Colonic mucosa (tissue), 4 donors: ENCODE measurements at regions not wholly inside any gene's neighbourhood (a gene's known extent, or its start where the extent isn't known, plus 50 kb on each side); places are given as distances from the start of the nearest gene placed in this dataset.

Experiments
- DNase-seq: peaks from one replicate; pipeline ENCODE4 v3.0.0-alpha.2; 2020
- H3K27ac ChIP-seq: fragments of 200-600 bp; one replicate; pipeline ENCODE4 v1.8.0; 2021
- H3K27me3 ChIP-seq: fragments of 200-600 bp; one replicate; pipeline ENCODE4 v1.8.0; 2021
- H3K36me3 ChIP-seq: fragments of 200-600 bp; one replicate; pipeline ENCODE4 v1.8.0; 2021
- H3K4me1 ChIP-seq: fragments of 200-600 bp; one replicate; pipeline ENCODE4 v1.8.0; 2021; ENCODE audit warnings: mild to moderate bottlenecking
- H3K4me3 ChIP-seq: fragments of 200-600 bp; one replicate; pipeline ENCODE4 v1.8.0; 2021
- H3K9ac ChIP-seq, 2 donors: one replicate each; pipeline ENCODE4 v1.7.0; 2013; ENCODE audit warnings: control low read depth in 2 of 2, low read depth in 2 of 2, low read length in 2 of 2
- H3K9me3 ChIP-seq: fragments of 200-600 bp; one replicate; pipeline ENCODE4 v1.8.0; 2021
- intact Hi-C: fragments of 100-400 bp; cut with DNase I; formaldehyde crosslinking; loops from one replicate; pipeline ENCODE4 v1.14.1; 2022
- TF ChIP-seq, protein P1 (sequence below): fragments of 200-600 bp; IDR thresholded peaks from one replicate; pipeline ENCODE4 v1.8.0; 2022; ENCODE audit warnings: antibody characterized with exemption, mild to moderate bottlenecking
- donor health status: healthy.
- donor health status: DM: no; HTN: no; CAD: no.
- donor health status: DM: no; HTN: no; CAD: no.

DNA sequence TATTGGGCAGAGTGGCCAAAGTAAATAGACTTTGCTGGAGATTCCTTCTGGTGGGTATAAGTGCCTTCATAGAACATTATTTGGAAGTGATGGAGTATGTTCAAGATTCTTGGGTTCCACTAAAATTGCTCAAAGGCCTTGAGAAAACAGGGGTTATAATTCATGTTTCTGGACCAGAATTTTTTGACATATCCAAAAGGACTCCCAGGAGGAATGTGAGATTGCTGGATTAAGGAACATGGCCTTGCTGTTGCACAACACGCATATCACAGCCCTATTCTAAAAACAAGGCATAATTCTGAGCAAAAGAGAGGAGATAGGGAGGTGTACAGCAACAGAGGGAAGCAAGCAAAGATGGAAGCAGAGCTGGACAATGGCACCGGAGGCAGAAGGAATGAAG, 111.7 kb upstream of the TNP1 start:
- no peak overlapping the region for H3K9ac ChIP-seq
- no peak for DNase-seq
- TF ChIP-seq, protein P1, sequence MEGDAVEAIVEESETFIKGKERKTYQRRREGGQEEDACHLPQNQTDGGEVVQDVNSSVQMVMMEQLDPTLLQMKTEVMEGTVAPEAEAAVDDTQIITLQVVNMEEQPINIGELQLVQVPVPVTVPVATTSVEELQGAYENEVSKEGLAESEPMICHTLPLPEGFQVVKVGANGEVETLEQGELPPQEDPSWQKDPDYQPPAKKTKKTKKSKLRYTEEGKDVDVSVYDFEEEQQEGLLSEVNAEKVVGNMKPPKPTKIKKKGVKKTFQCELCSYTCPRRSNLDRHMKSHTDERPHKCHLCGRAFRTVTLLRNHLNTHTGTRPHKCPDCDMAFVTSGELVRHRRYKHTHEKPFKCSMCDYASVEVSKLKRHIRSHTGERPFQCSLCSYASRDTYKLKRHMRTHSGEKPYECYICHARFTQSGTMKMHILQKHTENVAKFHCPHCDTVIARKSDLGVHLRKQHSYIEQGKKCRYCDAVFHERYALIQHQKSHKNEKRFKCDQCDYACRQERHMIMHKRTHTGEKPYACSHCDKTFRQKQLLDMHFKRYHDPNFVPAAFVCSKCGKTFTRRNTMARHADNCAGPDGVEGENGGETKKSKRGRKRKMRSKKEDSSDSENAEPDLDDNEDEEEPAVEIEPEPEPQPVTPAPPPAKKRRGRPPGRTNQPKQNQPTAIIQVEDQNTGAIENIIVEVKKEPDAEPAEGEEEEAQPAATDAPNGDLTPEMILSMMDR: no peak
- no peaks in the 10 kb centered on the region for H3K4me1 ChIP-seq
- H3K27ac ChIP-seq: no peak overlapping the region
- H3K27me3 ChIP-seq: no peaks in the 10 kb centered on the region
- H3K36me3 ChIP-seq: no peaks in the 10 kb centered on the region
- intact Hi-C loops: no loop called here
- H3K4me3 ChIP-seq: no peak overlapping the region
- H3K9me3 ChIP-seq: no peaks in the 10 kb centered on the region

DNA sequence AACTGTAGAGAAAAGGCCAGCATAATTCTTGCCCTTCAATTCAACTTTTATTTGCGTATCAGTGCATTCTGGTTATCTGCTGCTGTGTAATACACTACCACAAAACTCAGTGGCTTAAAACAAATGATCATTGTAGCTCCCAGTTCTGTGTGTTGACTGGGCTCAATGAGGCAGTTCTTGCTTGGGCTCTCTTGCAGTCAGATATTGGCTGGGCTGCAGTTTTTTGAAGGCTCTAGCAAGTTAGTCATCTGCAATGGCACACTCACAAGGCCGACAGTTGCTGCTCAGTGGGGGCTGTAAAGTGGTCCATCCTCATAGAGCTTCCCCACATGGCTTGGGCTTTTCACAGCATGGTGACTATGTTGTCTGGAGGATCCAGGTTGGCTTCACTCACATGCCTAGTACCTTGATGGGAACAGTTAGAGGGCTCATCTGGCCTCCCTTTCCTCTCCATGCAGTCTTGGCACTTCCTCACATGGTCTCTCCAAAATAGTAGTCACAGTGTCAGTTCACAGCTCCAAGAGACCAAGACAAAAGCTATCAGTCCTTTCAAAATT, 110.6 kb upstream of the TNP1 start:
- intact Hi-C loops: no loop called here
- H3K4me1 ChIP-seq: no peaks in the 10 kb centered on the region
- TF ChIP-seq, protein P1: no peak
- H3K27ac ChIP-seq: no peak overlapping the region
- H3K36me3 ChIP-seq: no peaks in the 10 kb centered on the region
- no peaks in the 10 kb centered on the region for H3K9me3 ChIP-seq
- no peaks in the 10 kb centered on the region for H3K27me3 ChIP-seq
- no peak overlapping the region for H3K4me3 ChIP-seq
- H3K9ac ChIP-seq: no peak overlapping the region
- DNase-seq: no peak

DNA sequence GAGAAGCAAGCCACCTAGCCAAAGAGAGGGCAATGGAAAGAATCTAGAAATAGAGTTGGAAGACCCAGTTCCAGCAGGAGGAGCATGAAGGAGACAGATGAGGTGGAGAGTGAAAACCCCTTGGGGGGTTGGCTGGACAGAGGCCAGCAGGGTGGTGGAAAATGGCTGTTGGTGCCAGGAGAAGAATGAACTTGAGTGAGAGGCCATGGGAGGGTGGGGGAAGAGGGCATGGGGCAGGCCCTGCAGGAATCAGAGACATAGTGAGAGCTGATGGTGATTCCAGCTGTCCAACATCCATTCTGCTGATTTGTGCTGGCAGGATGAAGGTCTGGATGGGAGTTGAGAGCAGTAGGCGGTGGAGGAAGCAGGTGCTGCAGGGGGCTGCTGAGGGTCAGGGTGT, 108.0 kb upstream of the TNP1 start:
- H3K27ac ChIP-seq: no peak overlapping the region
- H3K4me3 ChIP-seq: no peak overlapping the region
- TF ChIP-seq, protein P1: no peak
- no peaks in the 10 kb centered on the region for H3K9me3 ChIP-seq
- H3K9ac ChIP-seq: no peak overlapping the region
- H3K4me1 ChIP-seq: no peaks in the 10 kb centered on the region
- H3K36me3 ChIP-seq: no peaks in the 10 kb centered on the region
- no peak for DNase-seq
- intact Hi-C loops: no loop called here
- no peaks in the 10 kb centered on the region for H3K27me3 ChIP-seq

DNA sequence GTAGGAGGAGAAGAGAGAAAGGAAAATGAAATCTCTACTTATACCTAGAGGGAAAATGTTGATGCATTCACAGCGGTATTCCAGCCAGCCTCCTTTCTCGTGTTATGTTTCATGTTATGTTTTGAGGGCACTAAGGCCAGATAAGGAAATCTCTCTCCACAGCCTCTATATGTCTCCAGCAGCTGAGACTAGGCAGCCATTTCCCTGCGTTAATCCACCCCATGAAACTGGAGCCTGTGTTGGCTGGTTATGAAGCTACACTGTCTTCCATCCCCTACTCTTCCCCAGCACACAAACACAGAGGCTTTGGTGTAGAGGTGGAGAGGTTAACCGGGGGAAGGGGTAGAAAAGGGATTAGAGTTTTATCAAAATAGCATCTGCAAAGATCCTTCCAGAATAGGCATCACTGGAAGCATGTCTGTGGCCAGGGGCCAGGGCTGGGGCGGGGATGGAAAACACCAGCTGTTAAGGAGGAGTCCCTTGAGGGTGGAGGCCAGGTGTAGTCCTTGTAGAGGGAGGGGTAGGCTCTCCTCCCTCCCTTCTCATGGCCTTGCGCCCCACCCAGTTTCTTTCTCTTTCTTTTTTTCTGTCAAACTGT, 100.9 kb upstream of the TNP1 start:
- no peaks in the 10 kb centered on the region for H3K36me3 ChIP-seq
- intact Hi-C loops: no loop called here
- no peak overlapping the region for H3K9ac ChIP-seq
- no peak for DNase-seq
- H3K27ac ChIP-seq: no peak overlapping the region
- H3K4me3 ChIP-seq: no peak overlapping the region
- no peaks in the 10 kb centered on the region for H3K27me3 ChIP-seq
- no peaks in the 10 kb centered on the region for H3K9me3 ChIP-seq
- TF ChIP-seq, protein P1: no peak
- H3K4me1 ChIP-seq: no peaks in the 10 kb centered on the region

DNA sequence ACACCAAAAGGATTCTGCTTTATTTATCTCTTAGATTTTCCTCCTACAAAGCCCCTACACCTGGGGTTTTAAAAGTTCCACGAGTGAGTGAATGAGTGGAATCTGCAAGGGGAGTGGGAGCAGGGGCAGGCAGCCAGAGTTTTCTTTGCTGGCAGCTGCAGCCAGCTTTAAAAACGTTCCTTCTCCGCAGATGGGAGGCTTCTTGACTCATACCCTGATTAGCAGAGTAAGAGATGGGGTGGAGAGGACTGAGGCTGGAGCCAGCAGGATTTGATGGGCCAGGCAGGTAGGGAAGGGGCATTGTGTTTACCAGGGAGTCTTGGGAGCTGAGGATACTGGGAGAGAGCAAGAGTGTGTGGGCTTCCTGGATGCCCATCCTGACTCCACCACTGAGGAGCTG, 99.6 kb upstream of the TNP1 start:
- H3K36me3 ChIP-seq: no peaks in the 10 kb centered on the region
- no peaks in the 10 kb centered on the region for H3K27me3 ChIP-seq
- no peak overlapping the region for H3K27ac ChIP-seq
- no peaks in the 10 kb centered on the region for H3K4me1 ChIP-seq
- DNase-seq: no peak
- no peak overlapping the region for H3K9ac ChIP-seq
- intact Hi-C loops: no loop called here
- TF ChIP-seq, protein P1: no peak
- no peak overlapping the region for H3K4me3 ChIP-seq
- H3K9me3 ChIP-seq: no peaks in the 10 kb centered on the region
